Liver (tissue), 8 donors: ENCODE measurements at regions not wholly inside any gene's neighbourhood (a gene's known extent, or its start where the extent isn't known, plus 50 kb on each side); places are given as distances from the start of the nearest gene placed in this dataset.

Experiments used
- DNase-seq: peaks from one replicate; pipeline ENCODE4 v3.0.0-alpha.2; 2017; ENCODE audit warnings: low spot score
- H3K27ac ChIP-seq, 2 donors: one replicate each; pipeline ENCODE4 v1.7.0; 2013; ENCODE audit warnings: inconsistent platforms in 2 of 2, low read length in 2 of 2, control low read depth in 1 of 2, low read depth in 1 of 2, mild to moderate bottlenecking in 1 of 2
- H3K27me3 ChIP-seq, 4 donors: one replicate each; pipeline versions ENCODE4 v1.6.1 to v1.7.0; 2013; ENCODE audit warnings: low read length in 3 of 4, inconsistent platforms in 1 of 4, mild to moderate bottlenecking in 1 of 4, moderate library complexity in 1 of 4; ENCODE audit not compliant: control insufficient read depth in 4 of 4, insufficient read depth in 4 of 4
- H3K36me3 ChIP-seq, 4 donors: one replicate each; pipeline versions ENCODE4 v1.6.1 to v1.7.0; 2013; ENCODE audit warnings: low read length in 3 of 4, mild to moderate bottlenecking in 3 of 4, low read depth in 1 of 4, moderate library complexity in 1 of 4; ENCODE audit not compliant: control insufficient read depth in 4 of 4, insufficient read depth in 3 of 4
- H3K4me1 ChIP-seq, 4 donors: one replicate each; pipeline versions ENCODE4 v1.6.1 to v1.7.0; 2013; ENCODE audit warnings: low read length in 3 of 4, mild to moderate bottlenecking in 3 of 4, moderate library complexity in 1 of 4; ENCODE audit not compliant: control insufficient read depth in 4 of 4, insufficient read depth in 4 of 4
- H3K4me3 ChIP-seq, 3 donors: one replicate each; pipeline versions ENCODE4 v1.6.1 to v1.7.0; 2013; ENCODE audit warnings: low read length in 3 of 3, control low read depth in 1 of 3, low read depth in 1 of 3, mild to moderate bottlenecking in 1 of 3
- H3K9ac ChIP-seq, 2 donors: one replicate each; pipeline ENCODE4 v1.7.0; 2013; ENCODE audit warnings: low read length in 2 of 2, mild to moderate bottlenecking in 2 of 2, moderate library complexity in 2 of 2, control low read depth in 1 of 2, low read depth in 1 of 2
- H3K9me3 ChIP-seq, 4 donors: one replicate each; pipeline versions ENCODE4 v1.6.1 to v1.7.0; 2013; ENCODE audit warnings: low read length in 3 of 4; ENCODE audit not compliant: control insufficient read depth in 4 of 4
- FOXA1 ChIP-seq: IDR thresholded peaks from 2 replicates; pipeline ENCODE4 v1.6.1; 2016; ENCODE audit warnings: antibody characterized with exemption
- FOXA2 ChIP-seq: IDR thresholded peaks from 2 replicates; pipeline ENCODE4 v1.6.1; 2016; ENCODE audit warnings: antibody characterized with exemption
- HNF4A ChIP-seq, 2 donors: conservative IDR thresholded peaks; 2 replicates each; pipeline ENCODE4 v1.6.1; 2016; ENCODE audit warnings: antibody characterized with exemption in 2 of 2, mild to moderate bottlenecking in 2 of 2
- HNF4G ChIP-seq: IDR thresholded peaks from 2 replicates; pipeline ENCODE4 v1.6.1; 2016; ENCODE audit warnings: antibody characterized with exemption
- JUND ChIP-seq, 2 donors: IDR thresholded peaks; 2 replicates each; pipeline ENCODE4 v1.6.1; 2016; ENCODE audit warnings: antibody characterized with exemption in 2 of 2
- MAX ChIP-seq: IDR thresholded peaks from 2 replicates; pipeline ENCODE4 v1.6.1; 2016; ENCODE audit warnings: antibody characterized with exemption
- NR2F2 ChIP-seq: IDR thresholded peaks from 2 replicates; pipeline ENCODE4 v1.6.1; 2016; ENCODE audit warnings: antibody characterized with exemption
- YY1 ChIP-seq: IDR thresholded peaks from 2 replicates; pipeline ENCODE4 v1.6.1; 2016; ENCODE audit warnings: antibody characterized with exemption, mild to moderate bottlenecking
- ZBTB33 ChIP-seq: IDR thresholded peaks from 2 replicates; pipeline ENCODE4 v1.6.1; 2016; ENCODE audit warnings: antibody characterized with exemption
- WGBS: extraction: QIAGEN DNeasy Blood & Tissue Kit; methylation state at CpG from one replicate; pipeline ENCODE4 v1.1.7; 2013; 5-methylcytosine and 5-hydroxymethylcytosine counted together
- TF ChIP-seq, protein P1 (sequence below): fragments of 150-350 bp; IDR thresholded peaks from 2 replicates; pipeline ENCODE4 v1.5.1; 2017; ENCODE audit warnings: improper control_type of control experiment, low read depth, low read length; ENCODE audit not compliant: missing input control
- TF ChIP-seq, protein P2 (sequence below): IDR thresholded peaks from 2 replicates; pipeline ENCODE4 v1.6.1; 2016; ENCODE audit warnings: antibody characterized with exemption
- donor health status: healthy.
- donor health status: healthy.
- donor health status: healthy.
- donor health status: healthy.
- donor health status: healthy.

GRCh38 chr14:88952901-88953300, 128.4 kb downstream of the TTC8 start:
- Histone ChIP-seq H3K27ac (no peak overlapping the region), H3K9me3 (peaks cover 4 to 8% (median 4%) of the 10 kb centered on the region in 4 donors), H3K36me3 (no peaks in the 10 kb centered on the region), H3K9ac (no peak overlapping the region), H3K4me1 (no peaks in the 10 kb centered on the region), H3K27me3 (peaks cover 0 to 4% (median 0%) of the 10 kb centered on the region in 4 donors), H3K4me3 (no peak overlapping the region)
- WGBS = 78% methylated on average over 7 of the region's 7 CpGs
- TF ChIP-seq ZBTB33 = no peak
- no peak for TF ChIP-seq HNF4G
- no peak for TF ChIP-seq NR2F2
- DNase-seq = no peak

- Histone ChIP-seq H3K4me3 (no peak overlapping the region), H3K27me3 (peaks cover 0 to 4% (median 0%) of the 10 kb centered on the region in 4 donors), H3K27ac (no peak overlapping the region), H3K36me3 (no peaks in the 10 kb centered on the region), H3K9me3 (peaks cover 4 to 8% (median 4%) of the 10 kb centered on the region in 4 donors), H3K9ac (no peak overlapping the region), H3K4me1 (no peaks in the 10 kb centered on the region)
- WGBS = 55% methylated on average over 2 of the region's 2 CpGs
- DNase-seq = no peak
- TF ChIP-seq, protein P1, sequence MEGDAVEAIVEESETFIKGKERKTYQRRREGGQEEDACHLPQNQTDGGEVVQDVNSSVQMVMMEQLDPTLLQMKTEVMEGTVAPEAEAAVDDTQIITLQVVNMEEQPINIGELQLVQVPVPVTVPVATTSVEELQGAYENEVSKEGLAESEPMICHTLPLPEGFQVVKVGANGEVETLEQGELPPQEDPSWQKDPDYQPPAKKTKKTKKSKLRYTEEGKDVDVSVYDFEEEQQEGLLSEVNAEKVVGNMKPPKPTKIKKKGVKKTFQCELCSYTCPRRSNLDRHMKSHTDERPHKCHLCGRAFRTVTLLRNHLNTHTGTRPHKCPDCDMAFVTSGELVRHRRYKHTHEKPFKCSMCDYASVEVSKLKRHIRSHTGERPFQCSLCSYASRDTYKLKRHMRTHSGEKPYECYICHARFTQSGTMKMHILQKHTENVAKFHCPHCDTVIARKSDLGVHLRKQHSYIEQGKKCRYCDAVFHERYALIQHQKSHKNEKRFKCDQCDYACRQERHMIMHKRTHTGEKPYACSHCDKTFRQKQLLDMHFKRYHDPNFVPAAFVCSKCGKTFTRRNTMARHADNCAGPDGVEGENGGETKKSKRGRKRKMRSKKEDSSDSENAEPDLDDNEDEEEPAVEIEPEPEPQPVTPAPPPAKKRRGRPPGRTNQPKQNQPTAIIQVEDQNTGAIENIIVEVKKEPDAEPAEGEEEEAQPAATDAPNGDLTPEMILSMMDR = no peak
- TF ChIP-seq, protein P2, sequence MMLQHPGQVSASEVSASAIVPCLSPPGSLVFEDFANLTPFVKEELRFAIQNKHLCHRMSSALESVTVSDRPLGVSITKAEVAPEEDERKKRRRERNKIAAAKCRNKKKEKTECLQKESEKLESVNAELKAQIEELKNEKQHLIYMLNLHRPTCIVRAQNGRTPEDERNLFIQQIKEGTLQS = no peak
- TF ChIP-seq YY1 (no peak), ZBTB33 (no peak), JUND (IDR thresholded peaks at IDR 0.05) (no peak)
Measured at GRCh38 chr14:88955455-88955854, 131.0 kb downstream of the TTC8 start.

DNA sequence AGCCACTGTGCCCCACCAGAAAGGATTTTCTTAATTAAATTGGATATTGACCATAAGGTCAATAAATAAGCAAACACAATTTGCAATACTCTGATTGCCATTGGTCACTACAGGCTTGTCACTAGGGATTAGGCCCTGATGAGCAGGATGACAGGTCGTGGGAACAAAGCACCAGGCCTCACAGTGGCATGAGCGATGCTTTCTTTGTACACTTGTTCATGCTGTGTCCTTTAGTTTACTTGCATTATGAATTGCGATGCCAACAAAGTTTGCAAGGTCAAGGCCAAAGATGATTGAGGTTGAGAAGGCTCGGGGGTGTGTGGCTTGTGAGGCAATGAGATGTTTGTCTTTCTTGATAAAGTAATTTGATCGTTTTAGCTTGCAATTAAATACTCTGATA, 136.0 kb downstream of the TTC8 start:
- H3K27me3 ChIP-seq = peaks cover 0 to 2% (median 0%) of the 10 kb centered on the region in 4 donors
- H3K4me3 ChIP-seq = no peak overlapping the region
- peaks cover 0 to 3% (median 0%) of the 10 kb centered on the region in 4 donors for H3K9me3 ChIP-seq
- no peaks in the 10 kb centered on the region for H3K36me3 ChIP-seq
- no peak overlapping the region for H3K27ac ChIP-seq
- H3K9ac ChIP-seq = no peak overlapping the region
- WGBS = 60% methylated on average over 5 of the region's 5 CpGs
- no peak for TF ChIP-seq MAX
- no peak for TF ChIP-seq HNF4A (conservative IDR thresholded peaks at IDR 0.05)
- no peak for TF ChIP-seq FOXA2
- TF ChIP-seq FOXA1 = no peak
- H3K4me1 ChIP-seq = no peaks in the 10 kb centered on the region
- no peak for DNase-seq
